ENCODE measurements at regions not wholly inside any gene's neighbourhood (a gene's known extent, or its start where the extent isn't known, plus 50 kb on each side); places are given as distances from the start of the nearest gene placed in this dataset.

DNA sequence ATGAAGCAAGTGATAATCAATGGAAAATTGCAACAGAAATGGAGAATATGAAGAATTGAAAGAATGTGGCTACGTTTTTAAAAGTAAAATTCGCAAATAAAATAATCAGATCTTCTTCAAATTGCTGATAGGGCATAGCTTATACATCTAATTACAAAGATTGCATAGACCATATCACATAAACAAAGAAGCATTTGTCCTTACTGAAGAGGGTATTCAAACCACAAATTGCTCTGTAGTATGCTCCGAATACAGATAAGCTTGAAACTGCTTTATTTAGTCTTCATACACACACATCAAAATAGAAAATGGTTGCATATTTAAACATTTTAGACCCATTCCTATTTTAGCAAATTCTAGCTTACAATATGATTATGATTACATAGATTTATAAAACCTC, 206.7 kb upstream of the SLIT2 start:
- H3K9me3 ChIP-seq (ENCODE audit: low read length): no peaks in the 10 kb centered on the region
- no peak overlapping the region for H3K9ac ChIP-seq (ENCODE audit: low read length)
- no peaks in the 10 kb centered on the region for H3K36me3 ChIP-seq (ENCODE audit: insufficient read depth, low read length)
- no peak overlapping the region for H3K4me3 ChIP-seq (ENCODE audit: low read depth in 1 of 2, low read length in 2 of 2)
- no peaks in the 10 kb centered on the region for H3K27me3 ChIP-seq (ENCODE audit: control insufficient read depth in 1 of 2, insufficient read depth in 2 of 2, low read length in 2 of 2)
- H3K27ac ChIP-seq (ENCODE audit: low read depth, low read length): no peak overlapping the region
- H3K4me1 ChIP-seq (ENCODE audit: insufficient read depth, low read length): no peaks in the 10 kb centered on the region

DNA sequence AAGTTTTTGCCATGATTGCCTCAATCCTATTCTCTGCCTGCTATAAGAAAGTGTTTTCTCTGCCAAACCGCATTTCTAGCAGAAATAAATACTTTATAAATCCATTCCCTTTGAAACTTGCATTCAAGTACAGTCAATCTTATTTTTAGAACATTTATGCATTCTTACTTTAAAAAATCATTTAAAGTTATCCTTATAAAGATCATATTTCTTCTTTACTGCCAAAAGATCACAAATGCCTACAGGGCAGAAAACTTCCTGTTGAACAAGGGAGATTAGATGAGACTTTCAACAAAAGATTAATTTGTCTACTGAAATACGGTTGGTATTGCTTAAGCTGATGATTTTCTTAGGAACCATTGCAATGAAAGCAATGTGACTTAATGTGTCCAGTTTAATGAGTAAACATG, 207.2 kb upstream of the SLIT2 start:
- Histone ChIP-seq H3K4me1 (ENCODE audit: insufficient read depth, low read length) (no peaks in the 10 kb centered on the region), H3K27ac (ENCODE audit: low read depth, low read length) (no peak overlapping the region), H3K9me3 (ENCODE audit: low read length) (no peaks in the 10 kb centered on the region), H3K9ac (ENCODE audit: low read length) (no peak overlapping the region), H3K36me3 (ENCODE audit: insufficient read depth, low read length) (no peaks in the 10 kb centered on the region), H3K27me3 (ENCODE audit: control insufficient read depth in 1 of 2, insufficient read depth in 2 of 2, low read length in 2 of 2) (no peaks in the 10 kb centered on the region), H3K4me3 (ENCODE audit: low read depth in 1 of 2, low read length in 2 of 2) (no peak overlapping the region)

DNA sequence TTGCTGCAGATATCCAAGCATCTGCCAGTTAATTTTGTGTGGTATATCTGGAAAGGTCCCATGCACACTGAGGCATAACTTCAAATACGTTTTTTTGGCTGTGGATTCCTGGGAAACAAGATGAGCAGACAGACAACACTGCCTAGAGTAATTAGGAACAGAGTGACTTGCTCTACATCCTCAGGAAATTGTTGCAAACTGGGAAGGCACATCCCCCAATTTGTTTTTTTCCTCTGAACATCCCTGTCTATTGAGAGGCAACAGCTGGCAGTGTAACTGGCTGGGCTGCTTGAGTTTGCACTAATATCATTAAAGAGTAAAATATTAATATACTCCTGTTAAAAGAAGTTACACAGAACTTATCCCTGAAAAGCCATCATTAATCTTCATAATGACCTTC, 207.7 kb upstream of the SLIT2 start:
- no peaks in the 10 kb centered on the region for H3K27me3 ChIP-seq (ENCODE audit: control insufficient read depth in 1 of 2, insufficient read depth in 2 of 2, low read length in 2 of 2)
- no peaks in the 10 kb centered on the region for H3K9me3 ChIP-seq (ENCODE audit: low read length)
- H3K4me3 ChIP-seq (ENCODE audit: low read depth in 1 of 2, low read length in 2 of 2): no peak overlapping the region
- H3K4me1 ChIP-seq (ENCODE audit: insufficient read depth, low read length): no peaks in the 10 kb centered on the region
- H3K27ac ChIP-seq (ENCODE audit: low read depth, low read length): no peak overlapping the region
- no peak overlapping the region for H3K9ac ChIP-seq (ENCODE audit: low read length)
- no peaks in the 10 kb centered on the region for H3K36me3 ChIP-seq (ENCODE audit: insufficient read depth, low read length)

DNA sequence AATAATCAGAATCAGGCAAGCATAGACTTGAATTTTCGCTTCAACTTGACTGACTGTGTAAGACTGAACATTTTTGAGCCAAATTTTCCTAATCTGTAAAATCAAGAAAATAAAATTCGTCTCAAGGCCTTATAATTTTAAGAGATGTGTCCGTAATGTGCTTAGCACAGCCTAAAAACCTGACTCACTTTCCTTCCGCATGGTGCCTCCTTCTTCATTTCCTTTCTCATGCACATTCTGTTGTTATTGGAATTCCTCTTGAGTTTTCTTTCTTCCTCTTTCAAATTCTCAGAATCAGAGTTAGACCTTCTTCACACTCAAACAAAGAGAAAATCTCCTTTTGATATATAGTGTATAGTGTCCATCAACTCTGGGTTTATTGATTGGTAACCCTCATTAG, 208.9 kb upstream of the SLIT2 start:
- Histone ChIP-seq H3K36me3 (ENCODE audit: insufficient read depth, low read length) (no peaks in the 10 kb centered on the region), H3K4me1 (ENCODE audit: insufficient read depth, low read length) (no peaks in the 10 kb centered on the region), H3K9ac (ENCODE audit: low read length) (no peak overlapping the region), H3K27me3 (ENCODE audit: control insufficient read depth in 1 of 2, insufficient read depth in 2 of 2, low read length in 2 of 2) (no peaks in the 10 kb centered on the region), H3K9me3 (ENCODE audit: low read length) (no peaks in the 10 kb centered on the region), H3K27ac (ENCODE audit: low read depth, low read length) (no peak overlapping the region), H3K4me3 (ENCODE audit: low read depth in 1 of 2, low read length in 2 of 2) (no peak overlapping the region)

DNA sequence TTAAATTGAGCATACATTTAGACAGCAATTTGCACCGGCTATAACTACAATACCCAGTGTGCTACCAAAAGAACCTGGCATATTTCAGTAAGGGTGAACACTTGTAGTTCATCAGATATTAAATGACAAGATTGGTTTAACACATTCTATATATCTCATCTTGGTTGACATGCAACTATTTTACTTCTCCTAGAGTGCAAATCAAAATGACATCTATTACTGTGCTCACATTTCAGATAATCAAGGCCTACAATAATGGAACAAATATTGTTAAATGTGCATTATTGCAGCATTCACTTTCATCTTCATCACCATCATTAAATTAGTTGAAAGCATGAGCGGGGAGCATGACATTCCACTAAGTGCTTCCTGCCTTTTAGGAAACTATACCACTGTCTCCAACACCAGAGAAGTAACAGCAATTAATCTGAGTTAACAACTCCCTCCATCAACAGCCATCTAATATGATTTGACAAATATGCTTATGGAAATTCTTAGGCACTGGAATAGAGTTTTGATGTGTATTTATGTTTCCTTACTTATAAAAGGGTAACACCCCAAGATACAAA, 209.8 kb upstream of the SLIT2 start:
- Histone ChIP-seq H3K4me1 (ENCODE audit: insufficient read depth, low read length) (no peaks in the 10 kb centered on the region), H3K4me3 (ENCODE audit: low read depth in 1 of 2, low read length in 2 of 2) (no peak overlapping the region), H3K9me3 (ENCODE audit: low read length) (no peaks in the 10 kb centered on the region), H3K27me3 (ENCODE audit: control insufficient read depth in 1 of 2, insufficient read depth in 2 of 2, low read length in 2 of 2) (no peaks in the 10 kb centered on the region), H3K9ac (ENCODE audit: low read length) (no peak overlapping the region), H3K27ac (ENCODE audit: low read depth, low read length) (no peak overlapping the region), H3K36me3 (ENCODE audit: insufficient read depth, low read length) (no peaks in the 10 kb centered on the region)

DNA sequence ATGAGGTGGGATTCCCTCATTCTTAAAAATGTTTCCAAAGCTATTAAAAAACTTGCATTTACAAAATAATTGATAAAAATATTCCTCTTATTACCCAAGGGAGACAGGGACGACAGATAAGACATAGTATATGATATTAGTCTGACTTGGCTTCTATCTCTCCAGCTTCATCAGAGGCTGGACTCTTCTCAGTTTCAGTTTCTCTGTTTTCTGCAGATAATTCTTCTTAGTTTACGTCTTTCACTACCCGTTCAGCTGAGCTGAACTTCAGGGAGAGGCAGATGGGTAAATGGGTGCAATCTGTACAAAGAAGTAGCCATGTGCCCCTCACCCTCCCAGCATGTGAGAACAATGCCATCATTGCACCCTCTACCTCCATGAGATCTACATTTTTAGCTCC, 214.0 kb upstream of the SLIT2 start:
- Histone ChIP-seq H3K36me3 (ENCODE audit: insufficient read depth, low read length) (no peaks in the 10 kb centered on the region), H3K9me3 (ENCODE audit: low read length) (no peaks in the 10 kb centered on the region), H3K4me3 (ENCODE audit: low read depth in 1 of 2, low read length in 2 of 2) (no peak overlapping the region)

DNA sequence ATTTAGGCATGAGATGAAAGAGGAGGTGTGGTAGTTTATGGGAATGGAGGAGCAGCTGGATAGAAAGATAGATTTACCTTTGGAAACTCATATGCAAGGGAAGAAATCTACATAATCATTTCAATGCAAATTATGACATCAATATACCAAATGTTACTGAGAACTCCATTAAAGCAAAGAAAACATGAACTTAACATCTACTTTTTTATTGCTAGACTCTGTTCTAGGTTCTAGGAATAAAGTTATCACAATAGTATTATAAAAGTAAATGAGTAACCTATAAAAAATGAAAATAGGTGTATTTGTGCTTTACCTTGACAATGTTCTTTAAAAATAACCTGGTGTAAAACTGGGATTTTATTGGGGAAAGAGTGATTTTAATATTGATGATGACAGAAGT, 221.6 kb upstream of the SLIT2 start:
- no peak overlapping the region for H3K4me3 ChIP-seq (ENCODE audit: low read depth in 1 of 2, low read length in 2 of 2)
- H3K27ac ChIP-seq (ENCODE audit: low read depth, low read length): no peak overlapping the region
- no peaks in the 10 kb centered on the region for H3K36me3 ChIP-seq (ENCODE audit: insufficient read depth, low read length)
- H3K9me3 ChIP-seq (ENCODE audit: low read length): no peaks in the 10 kb centered on the region
- no peaks in the 10 kb centered on the region for H3K4me1 ChIP-seq (ENCODE audit: insufficient read depth, low read length)
- H3K27me3 ChIP-seq (ENCODE audit: control insufficient read depth in 1 of 2, insufficient read depth in 2 of 2, low read length in 2 of 2): no peaks in the 10 kb centered on the region
- H3K9ac ChIP-seq (ENCODE audit: low read length): no peak overlapping the region

More for the DNA sequence above, 214.0 kb upstream of the SLIT2 start:
- Histone ChIP-seq H3K27ac (ENCODE audit: low read depth, low read length) (no peak overlapping the region), H3K9ac (ENCODE audit: low read length) (no peak overlapping the region), H3K4me1 (ENCODE audit: insufficient read depth, low read length) (no peaks in the 10 kb centered on the region), H3K27me3 (ENCODE audit: control insufficient read depth in 1 of 2, insufficient read depth in 2 of 2, low read length in 2 of 2) (no peaks in the 10 kb centered on the region)

DNA sequence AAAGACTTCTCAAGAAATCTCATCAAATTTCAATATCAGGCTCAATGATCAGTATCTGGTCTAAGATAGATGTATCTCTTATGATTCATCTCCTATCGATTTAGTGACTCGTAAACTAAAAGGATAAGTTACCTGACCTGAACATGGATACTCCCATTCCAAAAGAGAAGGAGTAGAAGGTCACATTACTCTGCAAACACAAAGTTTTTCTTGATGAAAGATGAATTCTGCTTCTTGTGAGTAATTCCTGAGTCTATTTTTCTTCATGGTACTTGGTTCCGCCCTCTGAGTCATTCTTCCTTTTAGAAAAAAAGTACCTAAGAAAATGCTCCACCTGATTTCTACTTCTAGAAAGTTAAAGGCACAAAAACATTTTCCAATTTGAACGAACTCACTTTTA, 223.1 kb upstream of the SLIT2 start:
- Histone ChIP-seq H3K36me3 (ENCODE audit: insufficient read depth, low read length) (no peaks in the 10 kb centered on the region), H3K4me3 (ENCODE audit: low read depth in 1 of 2, low read length in 2 of 2) (no peak overlapping the region), H3K27ac (ENCODE audit: low read depth, low read length) (no peak overlapping the region), H3K9ac (ENCODE audit: low read length) (no peak overlapping the region), H3K9me3 (ENCODE audit: low read length) (no peaks in the 10 kb centered on the region), H3K4me1 (ENCODE audit: insufficient read depth, low read length) (no peaks in the 10 kb centered on the region), H3K27me3 (ENCODE audit: control insufficient read depth in 1 of 2, insufficient read depth in 2 of 2, low read length in 2 of 2) (no peaks in the 10 kb centered on the region)

DNA sequence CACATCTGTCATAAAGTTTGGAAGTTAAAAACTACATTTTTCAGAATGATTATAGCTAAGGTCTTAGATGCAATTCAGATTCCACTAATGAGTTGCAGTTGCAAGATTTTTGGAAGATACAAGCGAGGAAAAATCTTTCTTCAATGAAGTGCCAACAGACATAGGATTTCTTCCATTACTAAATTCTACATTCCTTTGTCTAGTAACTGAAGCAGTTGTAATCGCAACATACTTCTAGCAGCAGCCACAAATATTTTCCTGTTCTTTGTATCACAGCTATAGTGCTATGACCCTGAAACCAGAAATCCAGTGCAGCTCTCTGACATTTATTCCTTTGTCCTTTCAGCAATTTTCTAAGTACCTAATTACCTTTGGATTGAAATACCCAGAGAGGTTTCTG, 225.2 kb upstream of the SLIT2 start:
- H3K27me3 ChIP-seq (ENCODE audit: control insufficient read depth in 1 of 2, insufficient read depth in 2 of 2, low read length in 2 of 2): no peaks in the 10 kb centered on the region
- H3K9me3 ChIP-seq (ENCODE audit: low read length): no peaks in the 10 kb centered on the region
- H3K27ac ChIP-seq (ENCODE audit: low read depth, low read length): no peak overlapping the region
- no peaks in the 10 kb centered on the region for H3K4me1 ChIP-seq (ENCODE audit: insufficient read depth, low read length)
- no peak overlapping the region for H3K9ac ChIP-seq (ENCODE audit: low read length)
- H3K4me3 ChIP-seq (ENCODE audit: low read depth in 1 of 2, low read length in 2 of 2): no peak overlapping the region
- no peaks in the 10 kb centered on the region for H3K36me3 ChIP-seq (ENCODE audit: insufficient read depth, low read length)

DNA sequence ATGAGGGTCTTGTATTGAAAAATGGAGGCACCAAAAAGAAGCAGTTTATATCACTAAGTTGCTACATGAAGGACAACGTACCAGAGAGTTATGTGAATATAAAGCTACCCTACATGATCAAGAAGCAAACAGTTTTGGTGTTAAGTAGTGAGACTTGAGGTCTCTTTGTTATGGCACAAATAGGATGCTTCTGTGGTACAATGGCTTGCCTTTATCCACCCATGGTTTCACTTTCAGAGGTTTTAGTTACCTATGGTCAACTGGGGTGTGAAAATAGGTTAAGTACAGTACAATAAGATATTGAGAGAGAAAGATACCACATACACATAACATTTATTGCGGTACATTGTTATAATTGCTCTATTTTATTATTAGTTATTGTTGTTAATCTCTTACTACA, 229.2 kb upstream of the SLIT2 start:
- Histone ChIP-seq H3K4me3 (ENCODE audit: low read depth in 1 of 2, low read length in 2 of 2) (no peak overlapping the region), H3K4me1 (ENCODE audit: insufficient read depth, low read length) (no peaks in the 10 kb centered on the region), H3K9ac (ENCODE audit: low read length) (no peak overlapping the region), H3K27me3 (ENCODE audit: control insufficient read depth in 1 of 2, insufficient read depth in 2 of 2, low read length in 2 of 2) (no peaks in the 10 kb centered on the region), H3K36me3 (ENCODE audit: insufficient read depth, low read length) (no peaks in the 10 kb centered on the region), H3K27ac (ENCODE audit: low read depth, low read length) (no peak overlapping the region), H3K9me3 (ENCODE audit: low read length) (no peaks in the 10 kb centered on the region)

DNA sequence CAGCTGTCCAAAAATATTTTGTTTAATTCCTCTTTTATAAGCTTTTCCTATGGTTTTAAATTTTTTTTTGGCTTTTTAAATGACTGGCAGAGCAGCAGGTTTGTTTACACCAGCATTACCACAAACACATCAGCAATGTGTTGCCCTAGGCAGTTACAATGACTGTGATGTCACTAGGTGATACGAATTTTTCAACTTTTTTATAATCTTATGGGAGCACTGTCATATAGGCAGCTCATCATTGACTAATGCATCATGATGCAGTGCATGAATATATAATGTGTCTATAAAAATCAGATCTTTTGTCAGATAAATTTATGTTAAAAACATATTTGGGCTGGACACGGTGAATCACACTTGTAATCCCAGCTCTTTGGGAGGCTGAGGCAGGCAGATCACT, 231.6 kb upstream of the SLIT2 start:
- Histone ChIP-seq H3K4me3 (ENCODE audit: low read depth in 1 of 2, low read length in 2 of 2) (no peak overlapping the region), H3K27ac (ENCODE audit: low read depth, low read length) (no peak overlapping the region), H3K36me3 (ENCODE audit: insufficient read depth, low read length) (no peaks in the 10 kb centered on the region), H3K27me3 (ENCODE audit: control insufficient read depth in 1 of 2, insufficient read depth in 2 of 2, low read length in 2 of 2) (no peaks in the 10 kb centered on the region), H3K4me1 (ENCODE audit: insufficient read depth, low read length) (no peaks in the 10 kb centered on the region), H3K9ac (ENCODE audit: low read length) (no peak overlapping the region), H3K9me3 (ENCODE audit: low read length) (no peaks in the 10 kb centered on the region)

DNA sequence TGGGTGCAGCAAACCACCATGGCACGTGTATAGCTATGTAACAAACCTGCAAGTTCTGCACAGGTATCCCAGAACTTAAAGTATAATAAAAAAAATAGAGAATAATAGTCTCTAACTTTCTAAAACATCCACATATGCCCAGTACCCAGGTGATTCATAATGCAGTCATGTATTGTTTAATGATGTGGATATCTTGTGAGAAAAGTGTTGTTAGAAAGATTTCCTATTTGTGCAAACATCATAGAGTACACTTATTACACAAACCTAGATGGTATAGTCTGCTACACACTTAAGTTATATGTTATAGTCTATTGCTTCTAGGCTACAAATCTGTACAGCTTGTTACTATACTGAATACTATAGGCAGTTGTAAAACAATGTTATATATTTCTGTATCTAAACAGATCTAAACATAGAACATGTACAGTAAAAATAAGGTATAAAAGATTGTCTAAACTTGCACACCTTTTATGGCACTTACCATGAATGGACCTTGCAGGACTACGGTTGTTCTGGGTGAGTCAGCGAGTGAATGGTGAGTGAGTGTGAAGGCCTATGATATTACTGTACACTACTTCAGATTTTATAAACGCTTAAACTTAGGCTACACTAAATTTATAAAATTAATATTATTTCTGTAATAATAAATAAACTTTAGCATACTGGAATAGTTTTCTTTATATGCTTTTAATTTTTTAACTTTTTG, 232.2 kb upstream of the SLIT2 start:
- Histone ChIP-seq H3K27me3 (ENCODE audit: control insufficient read depth in 1 of 2, insufficient read depth in 2 of 2, low read length in 2 of 2) (no peaks in the 10 kb centered on the region), H3K4me1 (ENCODE audit: insufficient read depth, low read length) (no peaks in the 10 kb centered on the region), H3K4me3 (ENCODE audit: low read depth in 1 of 2, low read length in 2 of 2) (no peak overlapping the region), H3K9me3 (ENCODE audit: low read length) (no peaks in the 10 kb centered on the region), H3K36me3 (ENCODE audit: insufficient read depth, low read length) (no peaks in the 10 kb centered on the region), H3K9ac (ENCODE audit: low read length) (no peak overlapping the region), H3K27ac (ENCODE audit: low read depth, low read length) (no peak overlapping the region)
